B cell (primary cell): ENCODE measurements at regions not wholly inside any gene's neighbourhood (a gene's known extent, or its start where the extent isn't known, plus 50 kb on each side); places are given as distances from the start of the nearest gene placed in this dataset.

Experiments used
- ATAC-seq: fragments of 200-7000 bp; cut with Tn5 transposase; one replicate; pipeline ENCODE4 v1.10.0; 2021; ENCODE audit warnings: low read depth, mild to moderate bottlenecking, moderate number of reproducible peaks, moderate library complexity
- CTCF ChIA-PET: fragments of 350-600 bp; sonication (Branson Sonifier 250); formaldehyde crosslinking; loops from one replicate; lab custom pipeline; 2021; ENCODE audit warnings: antibody characterized with exemption, inconsistent platforms; lab: Charles Lee
- POLR2A ChIA-PET: fragments of 350-600 bp; sonication (Branson Sonifier 250); formaldehyde crosslinking; loops from one replicate; lab custom pipeline; 2021; ENCODE audit warnings: antibody characterized with exemption; lab: Charles Lee
- DNase-seq: peaks from one replicate; pipeline ENCODE4 v3.0.0; 2013
- H2AFZ ChIP-seq: 2 replicates; pipeline ENCODE4 v1.6.1; 2012; ENCODE audit warnings: mild to moderate bottlenecking, low read depth, low read length; ENCODE audit not compliant: insufficient read depth, poor library complexity, severe bottlenecking
- H3K27ac ChIP-seq, 2 donors: 1 replicate in 1 of 2; 2 replicates in 1 of 2; pipeline ENCODE4 v1.5.1; 2012 to 2013; ENCODE audit warnings: low read length in 2 of 2, mild to moderate bottlenecking in 2 of 2, moderate library complexity in 1 of 2
- H3K27me3 ChIP-seq, 4 experiments: fragments of 200-600 bp in 1 of 4; sonication (generic) in 1 of 4; replicated peaks in 1 of 4; 1 replicate in 2 of 4; 2 replicates in 2 of 4; pipeline versions ENCODE4 v1.6.1 to v1.7.0; 2013 to 2016; ENCODE audit warnings: low read length in 3 of 4, mild to moderate bottlenecking in 2 of 4, mixed read lengths in 1 of 4, moderate library complexity in 1 of 4; ENCODE audit not compliant: insufficient read depth in 4 of 4, control insufficient read depth in 3 of 4; ENCODE audit errors: control extremely low read depth in 1 of 4
- H3K36me3 ChIP-seq, 2 experiments: replicated peaks in 1 of 2; 1 replicate in 1 of 2; 2 replicates in 1 of 2; pipeline versions ENCODE4 v1.6.1 to v1.7.1; 2013; ENCODE audit warnings: low read length in 1 of 2; ENCODE audit not compliant: insufficient read depth in 2 of 2, control insufficient read depth in 1 of 2; ENCODE audit errors: control extremely low read depth in 1 of 2, extremely low read depth in 1 of 2
- H3K4me1 ChIP-seq, 2 donors: fragments of 200-600 bp in 1 of 2; sonication (generic) in 1 of 2; 1 replicate in 1 of 2; 2 replicates in 1 of 2; pipeline versions ENCODE4 v1.5.1 to v1.6.1; 2013 to 2017; ENCODE audit warnings: low read length in 2 of 2; ENCODE audit not compliant: control insufficient read depth in 2 of 2, insufficient read depth in 2 of 2
- H3K4me2 ChIP-seq: replicated peaks from 2 replicates; pipeline ENCODE3; 2012; ENCODE audit warnings: mild to moderate bottlenecking, low read depth, low read length; ENCODE audit not compliant: poor library complexity, severe bottlenecking
- H3K4me3 ChIP-seq, 5 experiments: fragments of 200-600 bp in 1 of 5; sonication (generic) in 1 of 5; 1 replicate in 3 of 5; 2 replicates in 2 of 5; pipeline versions ENCODE4 v1.5.1 to v1.7.0; 2011 to 2016; ENCODE audit warnings: low read length in 4 of 5, mild to moderate bottlenecking in 4 of 5, low read depth in 2 of 5, control low read depth in 1 of 5, moderate library complexity in 1 of 5; ENCODE audit not compliant: insufficient read depth in 1 of 5; ENCODE audit errors: control extremely low read depth in 1 of 5, extremely low read depth in 1 of 5
- H3K79me2 ChIP-seq: fragments of 200-600 bp; sonication (generic); one replicate; pipeline ENCODE4 v1.6.0; 2016; ENCODE audit warnings: low read length; ENCODE audit not compliant: control insufficient read depth, insufficient read depth
- H3K9ac ChIP-seq: fragments of 200-600 bp; sonication (generic); 2 replicates; pipeline ENCODE4 v1.6.1; 2017; ENCODE audit warnings: mild to moderate bottlenecking, low read length, moderate library complexity
- H3K9me3 ChIP-seq, 3 donors: one replicate each; pipeline versions ENCODE4 v1.6.1 to v1.7.1; 2013; ENCODE audit warnings: low read length in 2 of 3; ENCODE audit not compliant: control insufficient read depth in 2 of 3, insufficient read depth in 1 of 3; ENCODE audit errors: control extremely low read depth in 1 of 3
- H4K20me1 ChIP-seq: 2 replicates; pipeline ENCODE4 v1.6.0; 2012; ENCODE audit warnings: mild to moderate bottlenecking, low read length; ENCODE audit not compliant: insufficient read depth, control insufficient read depth, poor library complexity, severe bottlenecking
- H3K27ac Mint-ChIP-seq: one replicate; pipeline ENCODE4 v1.8.0; 2021; ENCODE audit warnings: mixed read lengths
- H3K27me3 Mint-ChIP-seq: one replicate; pipeline ENCODE4 v1.8.0; 2021; ENCODE audit warnings: mixed read lengths
- H3K4me1 Mint-ChIP-seq: one replicate; pipeline ENCODE4 v1.8.0; 2021; ENCODE audit warnings: mixed read lengths
- H3K4me3 Mint-ChIP-seq: one replicate; pipeline ENCODE4 v1.8.0; 2021; ENCODE audit warnings: mixed read lengths
- H3K9me3 Mint-ChIP-seq: one replicate; pipeline ENCODE4 v1.8.0; 2022; ENCODE audit warnings: mixed read lengths; ENCODE audit not compliant: insufficient read depth
- CTCF ChIP-seq: fragments of 200-600 bp; IDR thresholded peaks from one replicate; pipeline ENCODE4 v1.8.0; 2022; ENCODE audit warnings: antibody characterized with exemption, mild to moderate bottlenecking
- EZH2 ChIP-seq: IDR thresholded peaks from 2 replicates; pipeline ENCODE4 v1.6.1; 2012; ENCODE audit warnings: borderline replicate concordance, low read depth, mild to moderate bottlenecking, moderate library complexity, low read length; ENCODE audit not compliant: insufficient read depth, poor library complexity, severe bottlenecking
- WGBS: methylation state at CpG from one replicate; pipeline ENCODE4 v1.1.5; 2013; ENCODE audit warnings: missing lambda C conversion rate; ENCODE audit not compliant: insufficient coverage; 5-methylcytosine and 5-hydroxymethylcytosine counted together
- intact Hi-C: fragments of 100-400 bp; cut with micrococcal nuclease; formaldehyde crosslinking; loops from one replicate; pipeline ENCODE4 v1.10.0; 2022

DNA sequence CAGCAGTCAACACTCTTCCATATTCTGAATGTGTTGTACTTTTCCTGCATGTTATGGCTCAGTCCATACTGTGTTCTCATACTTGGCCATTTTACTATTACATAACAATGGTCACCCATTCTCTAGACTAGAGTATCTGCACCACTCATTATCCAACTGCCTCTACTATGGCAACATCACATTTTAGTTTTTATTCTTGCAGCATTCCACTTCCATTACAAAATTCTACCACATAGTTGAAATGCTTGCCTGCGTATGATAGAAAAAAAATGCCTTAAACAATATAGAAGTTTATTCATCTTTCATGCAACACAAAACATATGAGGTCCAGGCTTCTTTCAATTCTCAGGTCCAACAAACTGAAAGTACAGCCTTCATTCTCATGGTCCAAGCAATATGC is 128.0 kb downstream of the TENT5A start:
- no peak for DNase-seq
- no peak overlapping the region for H3K27ac Mint-ChIP-seq
- Histone ChIP-seq H3K4me2 (no peak overlapping the region), H3K36me3 (no peaks in the 10 kb centered on the region), H3K4me1 (no peaks in the 10 kb centered on the region), H3K9me3 (no peaks in the 10 kb centered on the region), H3K4me3 (no peak overlapping the region), H3K27ac (no peak overlapping the region), H3K27me3 (no peaks in the 10 kb centered on the region), H3K79me2 (no peaks in the 10 kb centered on the region), H4K20me1 (no peaks in the 10 kb centered on the region), H2AFZ (no peak overlapping the region), H3K9ac (no peak overlapping the region)
- no peaks in the 10 kb centered on the region for H3K27me3 Mint-ChIP-seq
- H3K4me1 Mint-ChIP-seq = no peaks in the 10 kb centered on the region
- no peak for ATAC-seq
- intact Hi-C loops = no loop called here
- ChIA-PET POLR2A (no interaction called here), CTCF (no interaction called here)
- no peak for TF ChIP-seq EZH2
- no peak for TF ChIP-seq CTCF
- WGBS = no CpG with 5 or more reads among the region's 1 CpG
- H3K4me3 Mint-ChIP-seq = no peak overlapping the region
- H3K9me3 Mint-ChIP-seq = no peaks in the 10 kb centered on the region

DNA sequence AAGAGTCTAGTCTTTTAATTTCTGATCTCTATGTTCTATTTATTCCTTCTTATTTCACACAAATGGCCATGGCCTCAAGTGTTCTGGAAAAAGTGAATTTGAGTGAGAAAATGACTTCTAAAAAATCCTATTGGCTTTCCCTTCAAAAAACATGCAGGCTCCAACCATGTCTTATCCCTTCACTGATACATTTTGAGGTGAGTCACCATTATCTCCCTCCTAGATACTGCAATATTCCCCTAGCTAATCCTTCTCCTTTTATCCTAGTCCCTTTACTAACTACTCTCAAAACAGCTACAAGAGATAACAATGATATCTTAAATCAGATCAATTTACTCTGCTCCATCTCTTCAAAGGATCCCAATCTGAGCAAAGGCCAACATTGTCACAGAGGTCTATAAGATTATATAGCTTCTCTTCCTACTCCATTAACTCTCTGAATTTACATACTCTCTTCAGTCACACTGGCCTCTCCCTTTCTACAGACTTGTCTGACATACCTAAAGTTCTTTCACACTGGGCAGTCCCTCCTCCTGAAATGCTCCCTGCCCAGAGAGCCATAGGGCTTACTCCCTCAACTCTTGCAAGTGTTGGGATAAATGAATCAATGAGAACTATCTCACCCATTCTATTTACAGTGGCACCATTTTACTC is 129.2 kb downstream of the TENT5A start:
- Histone ChIP-seq H3K4me1 (no peaks in the 10 kb centered on the region), H3K4me2 (no peak overlapping the region), H2AFZ (no peak overlapping the region), H3K27me3 (no peaks in the 10 kb centered on the region), H3K79me2 (no peaks in the 10 kb centered on the region), H3K9ac (no peak overlapping the region), H3K9me3 (no peaks in the 10 kb centered on the region), H3K4me3 (no peak overlapping the region), H3K27ac (no peak overlapping the region), H4K20me1 (no peaks in the 10 kb centered on the region), H3K36me3 (no peaks in the 10 kb centered on the region)
- TF ChIP-seq CTCF (no peak), EZH2 (no peak)
- DNase-seq (no peak), ATAC-seq (no peak)
- H3K4me1 Mint-ChIP-seq = no peaks in the 10 kb centered on the region
- H3K9me3 Mint-ChIP-seq = no peaks in the 10 kb centered on the region
- no peaks in the 10 kb centered on the region for H3K27me3 Mint-ChIP-seq
- H3K4me3 Mint-ChIP-seq = no peak overlapping the region
- POLR2A ChIA-PET = no interaction called here
- CTCF ChIA-PET = no interaction called here
- intact Hi-C loops = no loop called here
- H3K27ac Mint-ChIP-seq = no peak overlapping the region
